PFSK-1 (cell line): ENCODE measurements at regions not wholly inside any gene's neighbourhood (a gene's known extent, or its start where the extent isn't known, plus 50 kb on each side); places are given as distances from the start of the nearest gene placed in this dataset.

Experiments
- FOXP2 ChIP-seq: optimal IDR thresholded peaks from 2 replicates; pipeline ENCODE3; 2011; ENCODE audit warnings: borderline replicate concordance, control low read depth, inconsistent platforms; ENCODE audit not compliant: insufficient read depth; ENCODE audit errors: extremely low read length, extremely low read depth
- POLR2AphosphoS5 ChIP-seq: IDR thresholded peaks from 2 replicates; pipeline ENCODE4 v1.6.1; 2012; ENCODE audit warnings: low read depth, mild to moderate bottlenecking, control low read depth, low read length, moderate library complexity
- SIN3A ChIP-seq: IDR thresholded peaks from 2 replicates; pipeline ENCODE4 v1.6.1; 2012; ENCODE audit warnings: mild to moderate bottlenecking, low read length, moderate library complexity, borderline replicate concordance; ENCODE audit not compliant: insufficient read depth
- TAF1 ChIP-seq: IDR thresholded peaks from 2 replicates; pipeline ENCODE4 v1.6.1; 2012; ENCODE audit warnings: low read length, control low read depth, borderline replicate concordance; ENCODE audit not compliant: insufficient read depth
- TF ChIP-seq, protein P1 (sequence below), 2 experiments: IDR thresholded peaks; 2 replicates each; pipeline versions ENCODE4 v1.6.1 to v1.8.0; 2011 to 2012; ENCODE audit warnings: low read depth in 2 of 2, low read length in 2 of 2, control low read depth in 1 of 2, inconsistent platforms in 1 of 2, mild to moderate bottlenecking in 1 of 2, moderate library complexity in 1 of 2; ENCODE audit not compliant: insufficient read depth in 1 of 2

DNA sequence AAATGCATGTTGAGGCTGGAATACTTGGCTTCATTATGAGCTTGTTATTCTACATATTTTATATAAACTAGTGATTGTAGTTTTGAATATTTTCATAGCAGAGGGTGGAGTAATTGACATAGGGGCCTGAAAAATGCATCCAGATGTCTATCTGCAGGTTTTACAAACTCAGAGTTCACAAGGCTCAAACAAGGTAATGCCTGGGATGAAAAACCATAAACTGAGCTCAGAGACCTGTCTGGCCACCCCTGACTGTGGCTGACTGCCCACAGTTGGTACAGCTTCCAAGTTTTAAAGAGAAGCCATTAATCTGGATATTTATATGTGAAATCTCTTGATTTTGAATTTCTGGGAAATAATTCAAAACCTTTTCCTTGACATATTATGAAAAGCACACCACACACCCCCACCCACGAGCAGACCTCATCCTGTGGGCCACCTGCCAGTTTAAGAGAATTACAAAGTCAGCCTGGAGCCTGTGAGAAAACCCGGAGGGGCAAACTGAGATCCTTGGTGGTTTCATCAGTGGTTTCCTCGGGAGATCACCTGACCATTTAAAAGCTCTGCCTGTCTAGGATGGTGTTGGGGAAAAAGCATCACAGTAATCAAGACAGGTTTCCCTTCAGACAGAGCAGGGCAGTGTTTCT, 230.1 kb downstream of the SAMD5 start:
- TF ChIP-seq, protein P1, sequence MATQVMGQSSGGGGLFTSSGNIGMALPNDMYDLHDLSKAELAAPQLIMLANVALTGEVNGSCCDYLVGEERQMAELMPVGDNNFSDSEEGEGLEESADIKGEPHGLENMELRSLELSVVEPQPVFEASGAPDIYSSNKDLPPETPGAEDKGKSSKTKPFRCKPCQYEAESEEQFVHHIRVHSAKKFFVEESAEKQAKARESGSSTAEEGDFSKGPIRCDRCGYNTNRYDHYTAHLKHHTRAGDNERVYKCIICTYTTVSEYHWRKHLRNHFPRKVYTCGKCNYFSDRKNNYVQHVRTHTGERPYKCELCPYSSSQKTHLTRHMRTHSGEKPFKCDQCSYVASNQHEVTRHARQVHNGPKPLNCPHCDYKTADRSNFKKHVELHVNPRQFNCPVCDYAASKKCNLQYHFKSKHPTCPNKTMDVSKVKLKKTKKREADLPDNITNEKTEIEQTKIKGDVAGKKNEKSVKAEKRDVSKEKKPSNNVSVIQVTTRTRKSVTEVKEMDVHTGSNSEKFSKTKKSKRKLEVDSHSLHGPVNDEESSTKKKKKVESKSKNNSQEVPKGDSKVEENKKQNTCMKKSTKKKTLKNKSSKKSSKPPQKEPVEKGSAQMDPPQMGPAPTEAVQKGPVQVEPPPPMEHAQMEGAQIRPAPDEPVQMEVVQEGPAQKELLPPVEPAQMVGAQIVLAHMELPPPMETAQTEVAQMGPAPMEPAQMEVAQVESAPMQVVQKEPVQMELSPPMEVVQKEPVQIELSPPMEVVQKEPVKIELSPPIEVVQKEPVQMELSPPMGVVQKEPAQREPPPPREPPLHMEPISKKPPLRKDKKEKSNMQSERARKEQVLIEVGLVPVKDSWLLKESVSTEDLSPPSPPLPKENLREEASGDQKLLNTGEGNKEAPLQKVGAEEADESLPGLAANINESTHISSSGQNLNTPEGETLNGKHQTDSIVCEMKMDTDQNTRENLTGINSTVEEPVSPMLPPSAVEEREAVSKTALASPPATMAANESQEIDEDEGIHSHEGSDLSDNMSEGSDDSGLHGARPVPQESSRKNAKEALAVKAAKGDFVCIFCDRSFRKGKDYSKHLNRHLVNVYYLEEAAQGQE (IDR thresholded peaks at IDR 0.05; ENCODE audit: insufficient read depth in 1 of 2, low read depth in 2 of 2, low read length in 2 of 2) = 0 out of 4 replicates have a peak, but pooled peaks of 1 of the 2 experiments have one; percentile 25
- no peak for TF ChIP-seq FOXP2

DNA sequence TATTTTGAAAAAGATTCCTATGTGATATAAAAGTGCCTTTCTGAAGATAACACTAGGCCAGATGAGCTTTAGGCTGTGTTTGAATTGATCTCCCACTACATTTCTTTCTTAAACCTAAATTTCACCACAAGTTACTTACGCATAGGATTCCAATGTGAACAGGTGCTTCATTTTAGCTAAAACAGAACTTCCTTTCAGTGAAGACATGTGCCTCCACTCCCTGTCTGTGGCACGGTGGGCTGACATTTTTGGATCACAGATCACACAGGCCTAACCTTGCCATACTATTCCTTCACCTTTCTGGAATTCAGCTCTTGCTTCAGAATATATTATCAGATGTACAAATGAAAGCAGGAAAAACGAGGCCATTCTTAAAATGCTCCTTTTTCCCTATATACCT, 231.8 kb downstream of the SAMD5 start:
- TF ChIP-seq SIN3A (no peak), POLR2AphosphoS5 (no peak), TAF1 (no peak), FOXP2 (no peak)
- TF ChIP-seq, protein P1 (IDR thresholded peaks at IDR 0.05; ENCODE audit: insufficient read depth in 1 of 2, low read depth in 2 of 2, low read length in 2 of 2) = no peak

DNA sequence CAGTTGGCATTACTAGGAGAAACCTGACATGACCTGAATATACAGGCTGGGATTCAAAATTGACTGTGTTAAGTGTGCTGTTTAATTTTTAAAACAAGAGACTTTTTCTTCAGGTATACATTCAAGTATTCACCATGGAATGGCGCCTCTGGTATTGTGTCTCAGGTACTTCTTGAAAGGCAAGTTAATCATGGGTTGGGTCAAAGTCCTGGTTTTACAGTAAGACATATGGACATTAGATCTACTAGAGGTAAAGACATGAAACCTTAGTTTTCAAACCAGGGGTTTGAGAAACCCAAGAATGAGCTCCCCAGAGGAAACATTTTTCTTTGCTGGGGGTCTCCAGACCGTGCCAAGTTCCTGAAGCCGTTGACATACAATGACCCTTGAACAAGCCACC, 232.4 kb downstream of the SAMD5 start:
- TF ChIP-seq, protein P1 (IDR thresholded peaks at IDR 0.05; ENCODE audit: insufficient read depth in 1 of 2, low read depth in 2 of 2, low read length in 2 of 2) = no peak
- TF ChIP-seq FOXP2 (no peak), SIN3A (no peak), POLR2AphosphoS5 (no peak), TAF1 (no peak)

DNA sequence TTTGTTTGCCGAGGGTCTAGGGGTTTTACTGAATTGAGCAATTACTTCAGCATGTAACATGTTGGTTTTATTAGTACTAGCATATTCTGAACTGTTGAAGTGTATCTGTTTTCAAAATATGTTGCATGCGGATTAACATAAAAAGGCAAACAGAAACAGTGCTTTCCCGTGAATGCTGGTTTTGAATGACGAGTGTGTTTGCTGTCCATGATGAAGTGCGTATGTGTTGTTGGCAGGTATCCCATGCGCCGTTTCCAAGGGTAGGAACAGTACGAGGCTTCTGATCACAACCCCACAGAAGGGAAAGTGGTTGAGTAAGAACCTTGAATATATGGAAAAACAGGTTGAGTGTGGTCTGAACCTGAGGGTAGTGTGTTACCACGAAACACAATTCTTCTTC, 232.9 kb downstream of the SAMD5 start:
- no peak for TF ChIP-seq SIN3A
- TF ChIP-seq, protein P1 (IDR thresholded peaks at IDR 0.05; ENCODE audit: insufficient read depth in 1 of 2, low read depth in 2 of 2, low read length in 2 of 2) = no peak
- TF ChIP-seq TAF1 = no peak
- TF ChIP-seq FOXP2 = no peak
- no peak for TF ChIP-seq POLR2AphosphoS5

DNA sequence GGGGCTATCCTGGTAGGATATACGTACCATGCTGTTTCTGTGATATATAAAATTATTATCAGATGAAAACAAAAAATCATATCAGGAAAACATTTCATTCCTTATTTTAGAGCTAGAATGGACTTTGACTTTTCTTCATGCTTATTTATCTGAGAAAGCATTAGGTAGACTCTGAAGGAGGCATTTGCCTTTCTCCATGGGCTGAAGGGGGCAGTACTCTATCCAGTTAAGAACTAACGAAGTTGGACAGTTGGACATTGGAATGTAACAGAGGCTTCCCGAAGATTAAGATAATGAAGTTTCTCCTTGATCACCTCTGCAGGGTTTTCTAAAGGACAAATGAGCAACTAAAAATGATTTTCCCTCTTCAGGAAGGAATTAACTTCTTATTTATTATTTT, 233.9 kb downstream of the SAMD5 start:
- no peak for TF ChIP-seq POLR2AphosphoS5
- no peak for TF ChIP-seq FOXP2
- no peak for TF ChIP-seq SIN3A
- TF ChIP-seq TAF1 = no peak
- TF ChIP-seq, protein P1 (IDR thresholded peaks at IDR 0.05; ENCODE audit: insufficient read depth in 1 of 2, low read depth in 2 of 2, low read length in 2 of 2) = no peak
